Esophagus muscularis mucosa (tissue), 4 donors: ENCODE measurements at regions not wholly inside any gene's neighbourhood (a gene's known extent, or its start where the extent isn't known, plus 50 kb on each side); places are given as distances from the start of the nearest gene placed in this dataset.
A peak's percentile ranks its signal among the peaks of the same experiment; 100 is the strongest.

ENCODE experiments used
- DNase-seq: peaks from one replicate; pipeline ENCODE4 v3.0.0-alpha.2; 2017; ENCODE audit errors: extremely low spot score
- H3K27ac ChIP-seq, 4 donors: fragments of 200-600 bp; sonication (generic); replicated peaks in 1 of 4; 1 replicate in 3 of 4; 2 replicates in 1 of 4; pipeline ENCODE4 v1.5.1; 2016 to 2019; ENCODE audit warnings: mild to moderate bottlenecking in 1 of 4
- H3K27me3 ChIP-seq, 4 donors: fragments of 200-600 bp; sonication (generic); one replicate each; pipeline versions ENCODE4 v1.5.1 to v1.6.0; 2016 to 2019
- H3K36me3 ChIP-seq, 4 donors: fragments of 200-600 bp; sonication (generic); one replicate each; pipeline ENCODE4 v1.5.1; 2016 to 2019
- H3K4me1 ChIP-seq, 4 donors: fragments of 200-600 bp; sonication (generic); one replicate each; pipeline ENCODE4 v1.5.1; 2016 to 2019
- H3K4me3 ChIP-seq, 4 donors: fragments of 200-600 bp; sonication (generic); 1 replicate in 2 of 4; 2 replicates in 2 of 4; pipeline ENCODE4 v1.5.1; 2016 to 2019; ENCODE audit warnings: mild to moderate bottlenecking in 4 of 4, moderate library complexity in 1 of 4
- H3K9me3 ChIP-seq, 4 donors: fragments of 200-600 bp; sonication (generic); 1 replicate in 3 of 4; 2 replicates in 1 of 4; pipeline ENCODE4 v1.5.1; 2016 to 2019
- CTCF ChIP-seq, 3 experiments: fragments of 200-600 bp in 2 of 3; fragments of 450-650 bp in 1 of 3; sonication (generic) in 2 of 3; IDR thresholded peaks; one replicate each; pipeline ENCODE4 v1.5.1; 2017 to 2019; ENCODE audit warnings: antibody characterized with exemption in 3 of 3, mild to moderate bottlenecking in 2 of 3, moderate library complexity in 1 of 3
- EP300 ChIP-seq: sonication (generic); formaldehyde crosslinking; IDR thresholded peaks from one replicate; pipeline ENCODE4 v1.6.1; 2017; ENCODE audit warnings: antibody characterized with exemption
- POLR2A ChIP-seq: fragments of 450-650 bp; IDR thresholded peaks from one replicate; pipeline ENCODE4 v1.6.1; 2017; ENCODE audit warnings: antibody characterized with exemption, moderate library complexity, mild to moderate bottlenecking, low read depth
- POLR2AphosphoS5 ChIP-seq, 2 donors: sonication (generic); formaldehyde crosslinking; IDR thresholded peaks; one replicate each; pipeline ENCODE4 v1.6.1; 2017; ENCODE audit warnings: antibody characterized with exemption in 2 of 2
- WGBS: methylation state at CpG from one replicate; pipeline ENCODE4 v1.1.5; 2018; 5-methylcytosine and 5-hydroxymethylcytosine counted together
- intact Hi-C: fragments of 100-400 bp; cut with DNase I; formaldehyde crosslinking; loops from one replicate; pipeline ENCODE4 v1.15.1; 2023

GRCh38 chr2:157931542-157931941 is 55.4 kb upstream of the ACVR1 start:
- H3K4me3 ChIP-seq = no peak overlapping the region
- peak; percentile 34 for DNase-seq
- no peaks in the 10 kb centered on the region for H3K4me1 ChIP-seq
- no peaks in the 10 kb centered on the region for H3K9me3 ChIP-seq
- TF ChIP-seq POLR2AphosphoS5 (IDR thresholded peaks at IDR 0.05) = no peak
- no peak for TF ChIP-seq CTCF (IDR thresholded peaks at IDR 0.05)
- TF ChIP-seq EP300 = no peak
- no peak for TF ChIP-seq POLR2A
- intact Hi-C loops = no loop called here
- 43% methylated on average over 1 of the region's 1 CpG for WGBS
- no peaks in the 10 kb centered on the region for H3K36me3 ChIP-seq
- no peak overlapping the region for H3K27ac ChIP-seq
- no peaks in the 10 kb centered on the region for H3K27me3 ChIP-seq

- TF ChIP-seq POLR2A = no peak
- no peak for TF ChIP-seq POLR2AphosphoS5 (IDR thresholded peaks at IDR 0.05)
- TF ChIP-seq CTCF (IDR thresholded peaks at IDR 0.05) = no peak
- no peak for TF ChIP-seq EP300
- Histone ChIP-seq H3K4me3 (no peak overlapping the region), H3K4me1 (no peaks in the 10 kb centered on the region), H3K36me3 (no peaks in the 10 kb centered on the region), H3K27ac (no peak overlapping the region), H3K27me3 (no peaks in the 10 kb centered on the region), H3K9me3 (no peaks in the 10 kb centered on the region)
- peak; percentile 17 for DNase-seq
- intact Hi-C loops = no loop called here
- WGBS = 46% methylated on average over 2 of the region's 2 CpGs
Observed at GRCh38 chr2:157930728-157931127, 54.6 kb upstream of the ACVR1 start.

DNA sequence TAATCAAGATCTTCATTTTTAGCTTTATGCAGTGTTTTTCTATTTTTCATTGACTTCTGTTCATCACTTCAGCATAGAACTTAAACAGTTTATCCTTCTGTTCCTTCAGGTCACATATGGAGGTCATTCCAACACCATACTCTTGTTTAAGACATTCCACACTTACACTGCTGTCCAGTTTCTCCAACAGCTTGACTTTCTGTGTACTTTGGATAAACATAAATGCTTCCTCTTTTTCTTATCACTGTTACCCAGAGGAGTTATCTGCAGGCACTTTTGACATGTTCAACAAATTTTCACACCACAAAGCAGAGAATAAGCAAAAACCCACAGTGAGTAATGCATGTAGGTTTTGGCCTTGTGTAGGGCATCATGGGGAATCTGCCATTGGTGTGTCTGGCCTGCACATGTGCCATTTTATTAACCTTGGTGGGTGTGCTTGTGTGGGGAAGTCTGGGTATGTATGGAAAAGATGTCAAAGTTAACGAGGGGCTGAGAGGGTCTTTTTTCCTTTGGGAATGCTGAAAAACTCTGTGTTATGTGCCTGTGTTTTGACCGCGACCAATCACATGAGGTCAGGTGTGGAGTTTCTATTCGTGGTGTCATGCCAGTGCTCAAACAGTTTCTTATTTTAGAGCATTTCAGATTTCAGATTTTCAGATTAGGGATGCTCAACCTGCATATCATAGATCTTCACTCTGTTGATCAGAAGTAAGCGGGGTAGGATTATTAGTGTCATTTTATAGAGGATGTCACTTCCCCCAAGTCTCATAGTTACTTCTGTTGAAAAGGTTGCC is 53.9 kb upstream of the ACVR1 start:
- no peak for DNase-seq
- H3K4me3 ChIP-seq = no peak overlapping the region
- TF ChIP-seq CTCF (IDR thresholded peaks at IDR 0.05) (no peak), EP300 (no peak), POLR2A (no peak), POLR2AphosphoS5 (IDR thresholded peaks at IDR 0.05) (no peak)
- H3K27me3 ChIP-seq = no peaks in the 10 kb centered on the region
- H3K4me1 ChIP-seq = no peaks in the 10 kb centered on the region
- no peaks in the 10 kb centered on the region for H3K36me3 ChIP-seq
- H3K9me3 ChIP-seq = no peaks in the 10 kb centered on the region
- intact Hi-C loops = no loop called here
- 80% methylated on average over 5 of the region's 5 CpGs for WGBS
- H3K27ac ChIP-seq = no peak overlapping the region

DNA sequence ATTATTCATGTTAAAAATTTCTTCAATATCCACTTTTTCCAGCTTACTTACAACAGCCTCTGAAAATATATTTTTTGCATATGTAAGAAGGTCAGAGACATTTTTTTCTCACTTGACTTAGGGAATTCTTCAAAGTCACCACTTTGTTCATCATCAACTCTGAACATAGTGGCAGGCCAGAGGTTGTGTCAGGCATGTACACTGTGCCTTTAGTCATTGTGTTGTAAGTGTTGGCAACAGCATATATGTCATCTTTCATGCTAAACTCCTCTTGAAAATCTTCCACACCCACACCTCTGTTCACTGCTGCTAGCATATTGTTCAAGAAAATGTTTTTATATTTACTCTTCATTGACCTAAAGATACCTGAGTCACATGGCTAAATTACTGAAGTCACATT is 52.2 kb upstream of the ACVR1 start:
- no peak for DNase-seq
- Histone ChIP-seq H3K36me3 (no peaks in the 10 kb centered on the region), H3K27me3 (no peaks in the 10 kb centered on the region), H3K27ac (no peak overlapping the region), H3K4me1 (no peaks in the 10 kb centered on the region), H3K4me3 (no peak overlapping the region), H3K9me3 (no peaks in the 10 kb centered on the region)
- intact Hi-C loops = no loop called here
- TF ChIP-seq CTCF (IDR thresholded peaks at IDR 0.05) = no peak
- TF ChIP-seq POLR2A = no peak

DNA sequence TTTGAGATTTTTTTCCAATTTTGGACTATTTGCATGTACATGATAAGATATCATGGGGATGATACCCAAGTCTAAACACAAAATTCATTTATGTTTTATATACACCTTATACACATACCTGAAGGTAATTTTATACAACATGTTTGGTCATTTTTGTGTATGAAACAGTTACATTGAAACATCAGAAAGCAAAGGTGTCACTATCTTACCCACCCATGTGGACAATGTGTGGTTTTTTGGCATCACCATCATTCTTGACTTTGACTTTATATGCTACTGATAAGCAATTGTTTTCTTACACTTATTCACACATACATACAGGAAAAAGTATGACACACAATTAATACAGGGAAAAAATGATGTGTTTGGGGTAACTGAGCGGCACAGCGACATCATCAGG is 51.0 kb upstream of the ACVR1 start:
- Histone ChIP-seq H3K9me3 (no peaks in the 10 kb centered on the region), H3K27me3 (no peaks in the 10 kb centered on the region), H3K4me3 (no peak overlapping the region), H3K36me3 (no peaks in the 10 kb centered on the region), H3K27ac (no peak overlapping the region), H3K4me1 (no peaks in the 10 kb centered on the region)
- intact Hi-C loops = no loop called here
- DNase-seq = no peak
- WGBS = 100% methylated on average over 2 of the region's 2 CpGs
- TF ChIP-seq CTCF (IDR thresholded peaks at IDR 0.05) = no peak
- TF ChIP-seq POLR2A = no peak
- no peak for TF ChIP-seq EP300
- no peak for TF ChIP-seq POLR2AphosphoS5 (IDR thresholded peaks at IDR 0.05)
